Liver (tissue), 3 donors: ENCODE measurements at regions not wholly inside any gene's neighbourhood (a gene's known extent, or its start where the extent isn't known, plus 50 kb on each side); places are given as distances from the start of the nearest gene placed in this dataset.

Experiments
- CTCF ChIP-seq: fragments of 150-350 bp; IDR thresholded peaks from 2 replicates; pipeline ENCODE4 v1.5.1; 2017; ENCODE audit warnings: improper control_type of control experiment, low read depth, low read length; ENCODE audit not compliant: missing input control
- EGR1 ChIP-seq, 2 donors: IDR thresholded peaks; 2 replicates each; pipeline ENCODE4 v1.6.1; 2016 to 2018; ENCODE audit warnings: antibody characterized with exemption in 2 of 2, low read depth in 2 of 2
- FOXA1 ChIP-seq: IDR thresholded peaks from 2 replicates; pipeline ENCODE4 v1.6.1; 2016; ENCODE audit warnings: antibody characterized with exemption
- GABPA ChIP-seq, 2 donors: IDR thresholded peaks in 1 of 2; conservative IDR thresholded peaks in 1 of 2; 2 replicates each; pipeline ENCODE4 v1.6.1; 2016; ENCODE audit warnings: antibody characterized with exemption in 2 of 2, mild to moderate bottlenecking in 1 of 2, moderate library complexity in 1 of 2
- HNF4A ChIP-seq, 2 donors: conservative IDR thresholded peaks; 2 replicates each; pipeline ENCODE4 v1.6.1; 2016; ENCODE audit warnings: antibody characterized with exemption in 2 of 2, mild to moderate bottlenecking in 2 of 2
- HNF4G ChIP-seq: IDR thresholded peaks from 2 replicates; pipeline ENCODE4 v1.6.1; 2016; ENCODE audit warnings: antibody characterized with exemption
- JUND ChIP-seq, 2 donors: IDR thresholded peaks; 2 replicates each; pipeline ENCODE4 v1.6.1; 2016; ENCODE audit warnings: antibody characterized with exemption in 2 of 2
- RAD21 ChIP-seq, 2 donors: IDR thresholded peaks; 2 replicates each; pipeline ENCODE4 v1.6.1; 2016; ENCODE audit warnings: antibody characterized with exemption in 2 of 2, mild to moderate bottlenecking in 2 of 2
- RXRA ChIP-seq, 2 donors: IDR thresholded peaks; 2 replicates each; pipeline ENCODE4 v1.6.1; 2017 to 2018; ENCODE audit warnings: antibody characterized with exemption in 2 of 2, mild to moderate bottlenecking in 1 of 2
- SP1 ChIP-seq: IDR thresholded peaks from 2 replicates; pipeline ENCODE4 v1.6.1; 2018; ENCODE audit warnings: antibody characterized with exemption, mild to moderate bottlenecking
- TAF1 ChIP-seq: conservative IDR thresholded peaks from 2 replicates; pipeline ENCODE4 v1.6.1; 2016; ENCODE audit warnings: antibody characterized with exemption, mild to moderate bottlenecking
- TF ChIP-seq, protein P1 (sequence below): IDR thresholded peaks from 2 replicates; pipeline ENCODE4 v1.6.1; 2016; ENCODE audit warnings: antibody characterized with exemption, mild to moderate bottlenecking
- TF ChIP-seq, protein P2 (sequence below): IDR thresholded peaks from 2 replicates; pipeline ENCODE4 v1.6.1; 2016; ENCODE audit warnings: antibody characterized with exemption
- donor health status: healthy.
- donor health status: healthy.

GRCh38 chr6:140201787-140202458 is 827.5 kb upstream of the CITED2 start:
- TF ChIP-seq, protein P1, sequence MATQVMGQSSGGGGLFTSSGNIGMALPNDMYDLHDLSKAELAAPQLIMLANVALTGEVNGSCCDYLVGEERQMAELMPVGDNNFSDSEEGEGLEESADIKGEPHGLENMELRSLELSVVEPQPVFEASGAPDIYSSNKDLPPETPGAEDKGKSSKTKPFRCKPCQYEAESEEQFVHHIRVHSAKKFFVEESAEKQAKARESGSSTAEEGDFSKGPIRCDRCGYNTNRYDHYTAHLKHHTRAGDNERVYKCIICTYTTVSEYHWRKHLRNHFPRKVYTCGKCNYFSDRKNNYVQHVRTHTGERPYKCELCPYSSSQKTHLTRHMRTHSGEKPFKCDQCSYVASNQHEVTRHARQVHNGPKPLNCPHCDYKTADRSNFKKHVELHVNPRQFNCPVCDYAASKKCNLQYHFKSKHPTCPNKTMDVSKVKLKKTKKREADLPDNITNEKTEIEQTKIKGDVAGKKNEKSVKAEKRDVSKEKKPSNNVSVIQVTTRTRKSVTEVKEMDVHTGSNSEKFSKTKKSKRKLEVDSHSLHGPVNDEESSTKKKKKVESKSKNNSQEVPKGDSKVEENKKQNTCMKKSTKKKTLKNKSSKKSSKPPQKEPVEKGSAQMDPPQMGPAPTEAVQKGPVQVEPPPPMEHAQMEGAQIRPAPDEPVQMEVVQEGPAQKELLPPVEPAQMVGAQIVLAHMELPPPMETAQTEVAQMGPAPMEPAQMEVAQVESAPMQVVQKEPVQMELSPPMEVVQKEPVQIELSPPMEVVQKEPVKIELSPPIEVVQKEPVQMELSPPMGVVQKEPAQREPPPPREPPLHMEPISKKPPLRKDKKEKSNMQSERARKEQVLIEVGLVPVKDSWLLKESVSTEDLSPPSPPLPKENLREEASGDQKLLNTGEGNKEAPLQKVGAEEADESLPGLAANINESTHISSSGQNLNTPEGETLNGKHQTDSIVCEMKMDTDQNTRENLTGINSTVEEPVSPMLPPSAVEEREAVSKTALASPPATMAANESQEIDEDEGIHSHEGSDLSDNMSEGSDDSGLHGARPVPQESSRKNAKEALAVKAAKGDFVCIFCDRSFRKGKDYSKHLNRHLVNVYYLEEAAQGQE: no peak
- TF ChIP-seq CTCF: no peak
- no peak for TF ChIP-seq TAF1
- TF ChIP-seq JUND (IDR thresholded peaks at IDR 0.05): no peak
- TF ChIP-seq, protein P2, sequence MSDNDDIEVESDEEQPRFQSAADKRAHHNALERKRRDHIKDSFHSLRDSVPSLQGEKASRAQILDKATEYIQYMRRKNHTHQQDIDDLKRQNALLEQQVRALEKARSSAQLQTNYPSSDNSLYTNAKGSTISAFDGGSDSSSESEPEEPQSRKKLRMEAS: no peak
- TF ChIP-seq GABPA (IDR thresholded peaks at IDR 0.05 in 1 of 2, conservative IDR thresholded peaks at IDR 0.05 in 1 of 2): no peak
- no peak for TF ChIP-seq FOXA1
- no peak for TF ChIP-seq RAD21 (IDR thresholded peaks at IDR 0.05)
- TF ChIP-seq RXRA (IDR thresholded peaks at IDR 0.05): no peak
- no peak for TF ChIP-seq EGR1 (IDR thresholded peaks at IDR 0.05; ENCODE audit: low read depth in 2 of 2)
- no peak for TF ChIP-seq SP1
- TF ChIP-seq HNF4G: no peak
- no peak for TF ChIP-seq HNF4A (conservative IDR thresholded peaks at IDR 0.05)
